C4-2B (cell line): ENCODE measurements at regions not wholly inside any gene's neighbourhood (a gene's known extent, or its start where the extent isn't known, plus 50 kb on each side); places are given as distances from the start of the nearest gene placed in this dataset.

Experiments used
- ZFX ChIP-seq: fragments of 450-650 bp; IDR thresholded peaks from 2 replicates; pipeline ENCODE4 v1.6.1; 2017
- TF ChIP-seq, protein P1 (sequence below): fragments of 450-650 bp; conservative IDR thresholded peaks from 2 replicates; pipeline ENCODE4 v1.5.1; 2017; ENCODE audit warnings: mild to moderate bottlenecking

DNA sequence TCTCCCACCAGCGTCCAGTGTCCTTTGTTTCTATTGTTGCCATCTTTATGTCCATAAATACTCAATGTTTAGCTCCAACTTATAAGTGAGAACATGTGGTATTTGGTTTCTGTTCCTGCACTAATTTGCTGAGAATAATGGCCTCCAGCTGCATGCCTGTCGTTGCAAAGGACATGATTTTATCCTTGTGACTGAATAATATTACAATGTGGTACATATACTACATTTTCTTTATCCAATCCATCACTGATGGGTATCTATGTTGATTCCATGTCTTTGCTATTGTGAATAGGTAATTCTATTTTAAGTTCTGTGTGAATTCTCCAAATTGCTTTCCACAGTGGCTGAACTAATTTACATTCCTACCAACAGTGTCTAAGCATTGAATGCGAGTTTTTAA, 578.6 kb upstream of the CA10 start:
- TF ChIP-seq, protein P1, sequence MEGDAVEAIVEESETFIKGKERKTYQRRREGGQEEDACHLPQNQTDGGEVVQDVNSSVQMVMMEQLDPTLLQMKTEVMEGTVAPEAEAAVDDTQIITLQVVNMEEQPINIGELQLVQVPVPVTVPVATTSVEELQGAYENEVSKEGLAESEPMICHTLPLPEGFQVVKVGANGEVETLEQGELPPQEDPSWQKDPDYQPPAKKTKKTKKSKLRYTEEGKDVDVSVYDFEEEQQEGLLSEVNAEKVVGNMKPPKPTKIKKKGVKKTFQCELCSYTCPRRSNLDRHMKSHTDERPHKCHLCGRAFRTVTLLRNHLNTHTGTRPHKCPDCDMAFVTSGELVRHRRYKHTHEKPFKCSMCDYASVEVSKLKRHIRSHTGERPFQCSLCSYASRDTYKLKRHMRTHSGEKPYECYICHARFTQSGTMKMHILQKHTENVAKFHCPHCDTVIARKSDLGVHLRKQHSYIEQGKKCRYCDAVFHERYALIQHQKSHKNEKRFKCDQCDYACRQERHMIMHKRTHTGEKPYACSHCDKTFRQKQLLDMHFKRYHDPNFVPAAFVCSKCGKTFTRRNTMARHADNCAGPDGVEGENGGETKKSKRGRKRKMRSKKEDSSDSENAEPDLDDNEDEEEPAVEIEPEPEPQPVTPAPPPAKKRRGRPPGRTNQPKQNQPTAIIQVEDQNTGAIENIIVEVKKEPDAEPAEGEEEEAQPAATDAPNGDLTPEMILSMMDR: no peak
- no peak for TF ChIP-seq ZFX
